GM13977 (cell line): ENCODE measurements at regions not wholly inside any gene's neighbourhood (a gene's known extent, or its start where the extent isn't known, plus 50 kb on each side); places are given as distances from the start of the nearest gene placed in this dataset.
A peak's percentile ranks its signal among the peaks of the same experiment; 100 is the strongest.
"Not testable (repeated sequence)": the region's sequence is repeated elsewhere in the genome, so short reads cannot be mapped to it uniquely, and the experiment has no call there.

ENCODE experiments used
- DNase-seq: peaks from one replicate; pipeline ENCODE4 v3.0.0; 2012; ENCODE audit warnings: low spot score
- CTCF ChIP-seq: IDR thresholded peaks from 2 replicates; pipeline ENCODE4 v1.5.1; 2012; ENCODE audit warnings: mild to moderate bottlenecking, control low read depth; ENCODE audit not compliant: insufficient read depth; ENCODE audit errors: extremely low read depth, missing control alignments
- in situ Hi-C: fragments of 300-500 bp; cut with MboI; formaldehyde crosslinking; loops from one replicate; pipeline ENCODE4 v1.12.0; 2022; ENCODE audit warnings: low sequenced_read_pairs, low pct_unique_long_range_greater_than_20kb, mixed read lengths, inconsistent platforms; ENCODE audit not compliant: unreplicated experiment

GRCh38 chr9:97109194-97109811 lies 70.4 kb upstream of the CTSV start:
- in situ Hi-C loops: loop anchor here (25.0 kb wide), 1 partner anchor 247 kb away; the partner anchor contains the start of gene ZNF782

DNA sequence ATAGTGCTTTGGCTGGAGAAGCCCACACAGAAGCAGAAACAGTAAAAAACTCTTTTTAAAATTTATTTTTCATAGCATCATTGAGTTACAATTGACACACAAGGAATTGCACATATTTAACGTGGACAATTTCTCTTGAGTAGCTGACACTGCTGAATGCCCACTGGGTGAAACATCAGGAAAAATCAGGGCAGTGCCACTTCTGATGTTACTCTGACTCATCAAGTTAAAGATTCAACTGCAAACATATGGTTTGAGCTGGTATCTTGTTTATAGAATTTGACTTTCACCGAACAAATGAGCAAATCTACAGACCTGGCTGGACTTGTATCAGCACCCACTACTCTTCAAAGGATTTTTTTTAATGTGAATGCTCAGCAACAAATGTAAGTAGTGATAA lies 66.3 kb upstream of the CTSV start:
- in situ Hi-C loops: loop anchor here (25.0 kb wide), 1 partner anchor 243 kb away; the partner anchor contains the start of gene ZNF782
- DNase-seq: not testable (repeated sequence)

More at GRCh38 chr9:97109194-97109811, 70.4 kb upstream of the CTSV start:
- DNase-seq: peak; percentile 34
- TF ChIP-seq CTCF: peak; percentile 76

- not testable (repeated sequence) for DNase-seq
- in situ Hi-C loops: loop anchor here (25.0 kb wide), 1 partner anchor 241 kb away; the partner anchor contains the start of gene ZNF782
Observed at GRCh38 chr9:97103613-97104383, 64.9 kb upstream of the CTSV start.

DNA sequence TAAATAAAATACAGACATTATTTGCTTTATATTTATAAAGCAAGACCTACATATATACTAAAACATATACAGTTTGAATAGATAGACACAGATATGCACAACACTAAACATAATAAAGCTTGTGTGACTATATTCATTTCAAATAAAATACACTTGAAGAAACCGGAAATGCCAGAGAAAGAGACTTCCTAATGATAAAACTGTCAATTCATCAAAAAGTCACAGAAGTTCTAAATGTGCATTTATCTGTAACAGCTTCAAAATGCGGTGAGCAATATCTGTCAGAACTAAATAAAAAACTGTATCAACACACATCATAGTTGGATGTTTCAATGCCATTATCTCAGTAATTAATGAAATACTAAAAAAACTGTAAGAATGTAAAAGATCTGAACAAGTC lies 60.6 kb upstream of the CTSV start:
- in situ Hi-C loops, DNase-seq: not testable (repeated sequence)

DNA sequence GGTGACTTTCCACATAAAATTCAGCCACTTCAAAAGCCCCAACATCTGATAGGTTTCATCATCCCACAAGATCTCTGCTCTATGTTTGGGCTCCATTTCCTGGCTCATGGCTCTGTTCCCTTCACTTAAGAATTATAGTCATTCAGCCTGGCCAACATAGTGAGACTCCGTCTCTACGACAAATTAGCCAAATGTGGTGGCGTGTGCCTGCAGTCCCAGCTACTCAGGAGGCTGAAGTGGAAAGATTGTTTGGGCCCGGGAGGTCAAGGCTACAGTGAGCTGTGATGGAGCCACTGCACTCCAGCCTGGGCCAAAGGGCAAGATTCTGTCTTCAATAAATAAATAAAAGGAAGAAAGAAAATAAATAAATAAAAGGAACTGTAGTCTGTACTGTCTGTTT lies 57.9 kb upstream of the CTSV start:
- TF ChIP-seq CTCF: no peak
- in situ Hi-C loops: no loop called here

DNA sequence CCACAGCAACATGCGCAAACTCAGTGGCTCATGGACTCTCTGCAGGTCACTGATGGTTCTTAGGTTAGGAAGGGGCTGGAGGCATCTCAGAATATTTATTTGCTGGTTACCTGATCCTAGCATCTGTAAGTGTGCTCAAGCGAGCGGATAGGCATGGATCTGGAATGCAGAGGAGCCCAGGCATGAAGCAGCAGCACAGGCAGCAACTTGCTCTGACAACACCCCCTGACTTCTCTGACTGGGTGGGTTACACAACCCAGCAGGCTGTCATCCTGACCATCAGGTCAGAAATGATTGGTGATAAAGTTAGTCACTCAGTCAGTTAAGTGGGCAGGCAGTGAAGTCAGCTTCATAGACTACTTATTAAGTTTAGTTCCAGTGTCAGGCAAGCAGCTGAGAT lies 50.4 kb upstream of the CTSV start:
- in situ Hi-C loops, DNase-seq: not testable (repeated sequence)

More for the DNA sequence above, 57.9 kb upstream of the CTSV start:
- DNase-seq: no peak
